Kidney epithelial cell (primary cell): ENCODE measurements at regions not wholly inside any gene's neighbourhood (a gene's known extent, or its start where the extent isn't known, plus 50 kb on each side); places are given as distances from the start of the nearest gene placed in this dataset.

Experiments used
- DNase-seq: peaks from one replicate; pipeline ENCODE4 v3.0.0-alpha.2; 2010; ENCODE audit warnings: low read depth
- H3K27me3 ChIP-seq: 2 replicates; pipeline ENCODE4 v1.6.0; 2011; ENCODE audit warnings: low read length; ENCODE audit not compliant: control insufficient read depth, insufficient read depth
- H3K36me3 ChIP-seq: 2 replicates; pipeline ENCODE4 v1.5.1; 2011; ENCODE audit warnings: low read length; ENCODE audit not compliant: control insufficient read depth, insufficient read depth
- H3K4me3 ChIP-seq: 2 replicates; pipeline ENCODE4 v1.5.1; 2011; ENCODE audit warnings: low read depth, mild to moderate bottlenecking, control low read depth, low read length
- TF ChIP-seq, protein P1 (sequence below): IDR thresholded peaks from 2 replicates; pipeline ENCODE4 v1.5.1; 2011; ENCODE audit warnings: mild to moderate bottlenecking, moderate library complexity, low read length, control low read depth, inconsistent platforms; ENCODE audit not compliant: insufficient read depth, poor library complexity, severe bottlenecking

- no peaks in the 10 kb centered on the region for H3K27me3 ChIP-seq
- no peaks in the 10 kb centered on the region for H3K36me3 ChIP-seq
- H3K4me3 ChIP-seq, result no peak overlapping the region
- no peak for DNase-seq
- TF ChIP-seq, protein P1, sequence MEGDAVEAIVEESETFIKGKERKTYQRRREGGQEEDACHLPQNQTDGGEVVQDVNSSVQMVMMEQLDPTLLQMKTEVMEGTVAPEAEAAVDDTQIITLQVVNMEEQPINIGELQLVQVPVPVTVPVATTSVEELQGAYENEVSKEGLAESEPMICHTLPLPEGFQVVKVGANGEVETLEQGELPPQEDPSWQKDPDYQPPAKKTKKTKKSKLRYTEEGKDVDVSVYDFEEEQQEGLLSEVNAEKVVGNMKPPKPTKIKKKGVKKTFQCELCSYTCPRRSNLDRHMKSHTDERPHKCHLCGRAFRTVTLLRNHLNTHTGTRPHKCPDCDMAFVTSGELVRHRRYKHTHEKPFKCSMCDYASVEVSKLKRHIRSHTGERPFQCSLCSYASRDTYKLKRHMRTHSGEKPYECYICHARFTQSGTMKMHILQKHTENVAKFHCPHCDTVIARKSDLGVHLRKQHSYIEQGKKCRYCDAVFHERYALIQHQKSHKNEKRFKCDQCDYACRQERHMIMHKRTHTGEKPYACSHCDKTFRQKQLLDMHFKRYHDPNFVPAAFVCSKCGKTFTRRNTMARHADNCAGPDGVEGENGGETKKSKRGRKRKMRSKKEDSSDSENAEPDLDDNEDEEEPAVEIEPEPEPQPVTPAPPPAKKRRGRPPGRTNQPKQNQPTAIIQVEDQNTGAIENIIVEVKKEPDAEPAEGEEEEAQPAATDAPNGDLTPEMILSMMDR, result no peak
Measured at GRCh38 chr4:137390707-137391106, 141.6 kb downstream of the PCDH18 start.

DNA sequence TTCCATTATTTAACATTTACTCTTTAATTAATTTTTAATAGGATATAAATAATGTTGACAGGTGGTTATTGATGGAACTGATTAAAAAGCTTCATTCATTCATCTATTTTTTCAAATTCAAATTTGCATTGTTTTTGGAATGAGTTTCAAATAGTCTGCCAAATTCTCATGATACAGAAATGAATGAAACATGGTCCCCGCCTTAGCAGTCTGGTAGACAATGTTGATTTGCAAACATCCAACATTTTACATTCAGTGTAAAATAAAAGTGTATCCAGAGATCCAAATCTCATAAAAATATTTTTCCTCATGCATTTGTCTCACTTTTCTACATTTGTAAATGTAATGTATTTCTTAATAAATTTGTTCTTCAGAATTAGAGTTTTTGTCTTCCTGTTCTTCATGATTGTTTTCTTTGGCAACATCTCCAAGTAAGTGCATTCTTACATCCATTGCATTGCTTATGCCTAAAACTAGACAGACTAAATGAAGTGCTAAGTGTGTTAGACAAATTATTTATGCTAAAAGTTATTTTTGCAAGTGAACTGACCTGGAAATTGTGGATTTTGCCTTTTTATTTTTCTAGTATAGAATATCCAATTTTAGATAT is 142.3 kb downstream of the PCDH18 start:
- Histone ChIP-seq H3K27me3 (no peaks in the 10 kb centered on the region), H3K4me3 (no peak overlapping the region), H3K36me3 (no peaks in the 10 kb centered on the region)
- no peak for DNase-seq
- TF ChIP-seq, protein P1, result no peak

DNA sequence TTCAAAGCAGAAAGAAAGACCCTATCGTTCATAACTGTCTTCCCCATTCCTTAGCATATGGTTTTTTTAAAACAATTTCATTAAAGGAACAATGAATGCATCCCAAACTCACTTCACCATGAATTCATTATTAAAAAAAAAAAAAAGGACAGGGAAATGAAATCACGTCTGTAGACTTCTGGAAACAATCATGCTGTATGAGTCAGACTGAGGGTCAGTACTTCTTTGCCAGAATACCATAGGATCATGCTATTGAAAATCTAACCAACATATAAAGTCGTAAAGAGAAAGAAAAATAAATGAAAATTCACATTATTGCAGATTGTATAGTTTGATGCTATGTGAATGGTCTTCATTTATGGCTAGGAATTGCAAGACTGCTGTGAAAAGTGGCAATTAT is 144.4 kb downstream of the PCDH18 start:
- DNase-seq, result no peak
- TF ChIP-seq, protein P1, result no peak
- no peaks in the 10 kb centered on the region for H3K27me3 ChIP-seq
- no peak overlapping the region for H3K4me3 ChIP-seq
- no peaks in the 10 kb centered on the region for H3K36me3 ChIP-seq

GRCh38 chr4:137384476-137384875 is 147.8 kb downstream of the PCDH18 start:
- TF ChIP-seq, protein P1, result no peak

DNA sequence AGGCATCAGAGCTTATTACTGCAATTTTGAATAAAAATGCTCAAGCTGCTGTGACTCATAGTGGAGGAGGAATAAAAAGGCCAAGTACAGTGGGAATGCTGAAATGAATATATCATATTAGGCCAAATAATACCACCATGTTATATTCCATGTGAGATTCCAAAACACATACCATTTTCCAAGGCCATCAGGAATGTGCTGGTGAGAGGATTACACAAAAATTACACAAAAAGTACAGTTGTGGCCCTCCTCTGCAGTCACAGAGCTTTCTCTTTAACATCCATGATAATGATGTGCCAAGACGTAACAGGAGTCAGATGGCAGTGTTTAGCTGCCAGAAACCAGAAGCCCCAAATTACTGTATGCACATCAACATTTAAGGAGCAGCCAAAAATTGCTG is 153.5 kb downstream of the PCDH18 start:
- H3K4me3 ChIP-seq, result no peak overlapping the region
- no peaks in the 10 kb centered on the region for H3K36me3 ChIP-seq
- H3K27me3 ChIP-seq, result no peaks in the 10 kb centered on the region
- TF ChIP-seq, protein P1, result no peak
- DNase-seq, result no peak

More at GRCh38 chr4:137384476-137384875, 147.8 kb downstream of the PCDH18 start:
- no peaks in the 10 kb centered on the region for H3K36me3 ChIP-seq
- no peaks in the 10 kb centered on the region for H3K27me3 ChIP-seq
- DNase-seq, result no peak
- no peak overlapping the region for H3K4me3 ChIP-seq

GRCh38 chr4:137378393-137378792 is 153.9 kb downstream of the PCDH18 start:
- Histone ChIP-seq H3K27me3 (no peaks in the 10 kb centered on the region), H3K36me3 (no peaks in the 10 kb centered on the region), H3K4me3 (no peak overlapping the region)
- no peak for DNase-seq
- TF ChIP-seq, protein P1, result no peak
